HEK293 (cell line): ENCODE measurements at regions not wholly inside any gene's neighbourhood (a gene's known extent, or its start where the extent isn't known, plus 50 kb on each side); places are given as distances from the start of the nearest gene placed in this dataset.

Experiments
- CTCF ChIP-seq: fragments of 450-650 bp; formaldehyde crosslinking; IDR thresholded peaks from 2 replicates; pipeline ENCODE4 v1.5.1; 2016; ENCODE audit warnings: missing biosample characterization, missing genetic modification characterization
- PBX3 ChIP-seq: sonication (generic); formaldehyde crosslinking; IDR thresholded peaks from 2 replicates; pipeline ENCODE4 v1.8.1; 2022; ENCODE audit warnings: mild to moderate bottlenecking, moderate library complexity, missing genetic modification reagents
- REST ChIP-seq: fragments of 450-650 bp; formaldehyde crosslinking; IDR thresholded peaks from 2 replicates; pipeline ENCODE4 v1.5.1; 2016; ENCODE audit warnings: missing biosample characterization, missing genetic modification characterization
- ZNF121 ChIP-seq: fragments of 450-650 bp; formaldehyde crosslinking; IDR thresholded peaks from 2 replicates; pipeline ENCODE4 v1.5.1; 2016; ENCODE audit warnings: missing biosample characterization, missing genetic modification characterization
- ZNF155 ChIP-seq: fragments of 450-650 bp; formaldehyde crosslinking; IDR thresholded peaks from 2 replicates; pipeline ENCODE4 v1.5.1; 2016; ENCODE audit warnings: missing biosample characterization, missing genetic modification characterization
- ZNF211 ChIP-seq: fragments of 450-650 bp; formaldehyde crosslinking; IDR thresholded peaks from 2 replicates; pipeline ENCODE4 v1.5.1; 2016; ENCODE audit warnings: low read depth, missing biosample characterization, missing genetic modification characterization
- ZNF248 ChIP-seq: fragments of 450-650 bp; formaldehyde crosslinking; IDR thresholded peaks from 2 replicates; pipeline ENCODE4 v1.5.1; 2017; ENCODE audit warnings: missing biosample characterization, missing genetic modification characterization
- ZNF266 ChIP-seq: fragments of 450-650 bp; formaldehyde crosslinking; IDR thresholded peaks from 2 replicates; pipeline ENCODE4 v1.5.1; 2016; ENCODE audit warnings: missing biosample characterization, missing genetic modification characterization, low read depth
- ZNF274 ChIP-seq, 2 experiments: fragments of 200-500 bp in 1 of 2; fragments of 450-650 bp in 1 of 2; sonication (Bioruptor generic) in 1 of 2; formaldehyde crosslinking in 1 of 2; IDR thresholded peaks; 2 replicates each; pipeline versions ENCODE4 v1.5.1 to v1.6.1; 2014 to 2016; ENCODE audit warnings: borderline replicate concordance in 1 of 2, inconsistent platforms in 1 of 2, low read length in 1 of 2, missing biosample characterization in 1 of 2, missing genetic modification characterization in 1 of 2
- ZNF639 ChIP-seq: fragments of 450-650 bp; formaldehyde crosslinking; IDR thresholded peaks from 2 replicates; pipeline ENCODE4 v1.5.1; 2016; ENCODE audit warnings: missing biosample characterization, missing genetic modification characterization
- ZNF747 ChIP-seq: fragments of 450-650 bp; formaldehyde crosslinking; IDR thresholded peaks from 2 replicates; pipeline ENCODE4 v1.5.1; 2016; ENCODE audit warnings: missing biosample characterization, missing genetic modification characterization
- ZNF792 ChIP-seq: fragments of 450-650 bp; formaldehyde crosslinking; IDR thresholded peaks from 2 replicates; pipeline ENCODE4 v1.5.1; 2016; ENCODE audit warnings: missing biosample characterization, missing genetic modification characterization
- ZNF837 ChIP-seq: fragments of 450-650 bp; formaldehyde crosslinking; IDR thresholded peaks from 2 replicates; pipeline ENCODE4 v1.5.1; 2016; ENCODE audit warnings: missing biosample characterization, missing genetic modification characterization

- TF ChIP-seq ZNF266 (tag by site-specific recombination) = no peak
- TF ChIP-seq CTCF (tag by site-specific recombination) = no peak
- TF ChIP-seq ZNF155 (tag by site-specific recombination) = no peak
- no peak for TF ChIP-seq ZNF121 (tag by site-specific recombination)
- TF ChIP-seq PBX3 (CRISPR knock-in tag) = no peak
- TF ChIP-seq ZNF639 = no peak
- no peak for TF ChIP-seq REST (tag by site-specific recombination)
- TF ChIP-seq ZNF837 = no peak
- TF ChIP-seq ZNF792 (tag by site-specific recombination) = no peak
- TF ChIP-seq ZNF274 (IDR thresholded peaks at IDR 0.05; ENCODE audit: low read length) = no peak
- TF ChIP-seq ZNF274 (tag by site-specific recombination; IDR thresholded peaks at IDR 0.05; ENCODE audit: borderline replicate concordance) = no peak
- no peak for TF ChIP-seq ZNF211
- no peak for TF ChIP-seq ZNF248 (tag by site-specific recombination)
- no peak for TF ChIP-seq ZNF747 (tag by site-specific recombination)
Measured at GRCh38 chr4:41857226-41857641, 78.0 kb upstream of the TMEM33 start.
